ENCODE measurements at regions not wholly inside any gene's neighbourhood (a gene's known extent, or its start where the extent isn't known, plus 50 kb on each side); places are given as distances from the start of the nearest gene placed in this dataset.

GRCh38 chr12:42704810-42705401 lies 115.4 kb upstream of the PRICKLE1 start:
- DNase-seq (no peak), ATAC-seq (ENCODE audit: poor library complexity) (no peak)
- intact Hi-C loops (cut with DNase I) = no loop called here

DNA sequence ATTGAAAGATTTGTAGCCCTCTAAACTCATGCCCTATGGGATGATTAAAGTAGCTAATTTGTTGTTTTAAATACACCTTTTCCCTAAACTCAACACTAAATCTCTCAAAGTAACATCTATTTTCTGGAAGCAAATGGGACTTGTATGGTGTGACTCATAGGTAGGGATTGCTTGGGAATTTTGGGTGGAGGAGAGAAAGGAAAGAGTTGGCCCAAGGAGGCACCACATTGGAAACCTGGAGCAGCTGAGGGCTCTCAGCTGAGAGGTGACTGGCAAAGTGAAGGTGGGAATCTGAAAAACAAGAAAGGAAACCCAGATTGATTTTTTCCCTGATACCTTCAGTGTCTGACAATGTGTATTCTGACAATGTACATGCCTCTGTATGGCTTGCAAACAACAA lies 114.8 kb upstream of the PRICKLE1 start:
- DNase-seq = no peak

DNA sequence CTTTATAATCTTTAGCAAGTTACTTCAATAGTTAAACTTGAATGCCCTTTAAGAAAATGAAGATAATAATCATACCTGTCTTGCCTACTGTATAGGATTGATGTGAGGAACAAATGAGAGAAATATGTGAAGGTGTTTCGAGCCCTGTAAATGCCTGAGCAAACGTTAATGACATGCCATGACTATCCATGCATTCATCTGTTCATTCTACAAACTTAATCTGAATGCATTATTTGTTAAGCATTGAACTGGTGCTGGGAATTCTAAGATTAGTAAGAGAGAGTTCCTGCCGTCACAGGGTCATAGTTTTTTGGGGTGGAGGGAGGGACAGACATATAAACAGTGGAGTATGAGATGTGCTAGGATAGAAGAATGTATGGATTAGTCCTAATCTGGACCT lies 111.5 kb upstream of the PRICKLE1 start:
- ATAC-seq (ENCODE audit: poor library complexity) = no peak
- DNase-seq = no peak

More for the DNA sequence above, 114.8 kb upstream of the PRICKLE1 start:
- no peak for ATAC-seq (ENCODE audit: poor library complexity)
- intact Hi-C loops (cut with DNase I) = no loop called here

GRCh38 chr12:42698213-42698612 lies 108.7 kb upstream of the PRICKLE1 start:
- intact Hi-C loops (cut with DNase I) = no loop called here
- ATAC-seq (ENCODE audit: poor library complexity) (peak; percentile 68), DNase-seq (no peak)

More for the DNA sequence above, 111.5 kb upstream of the PRICKLE1 start:
- intact Hi-C loops (cut with DNase I) = no loop called here

DNA sequence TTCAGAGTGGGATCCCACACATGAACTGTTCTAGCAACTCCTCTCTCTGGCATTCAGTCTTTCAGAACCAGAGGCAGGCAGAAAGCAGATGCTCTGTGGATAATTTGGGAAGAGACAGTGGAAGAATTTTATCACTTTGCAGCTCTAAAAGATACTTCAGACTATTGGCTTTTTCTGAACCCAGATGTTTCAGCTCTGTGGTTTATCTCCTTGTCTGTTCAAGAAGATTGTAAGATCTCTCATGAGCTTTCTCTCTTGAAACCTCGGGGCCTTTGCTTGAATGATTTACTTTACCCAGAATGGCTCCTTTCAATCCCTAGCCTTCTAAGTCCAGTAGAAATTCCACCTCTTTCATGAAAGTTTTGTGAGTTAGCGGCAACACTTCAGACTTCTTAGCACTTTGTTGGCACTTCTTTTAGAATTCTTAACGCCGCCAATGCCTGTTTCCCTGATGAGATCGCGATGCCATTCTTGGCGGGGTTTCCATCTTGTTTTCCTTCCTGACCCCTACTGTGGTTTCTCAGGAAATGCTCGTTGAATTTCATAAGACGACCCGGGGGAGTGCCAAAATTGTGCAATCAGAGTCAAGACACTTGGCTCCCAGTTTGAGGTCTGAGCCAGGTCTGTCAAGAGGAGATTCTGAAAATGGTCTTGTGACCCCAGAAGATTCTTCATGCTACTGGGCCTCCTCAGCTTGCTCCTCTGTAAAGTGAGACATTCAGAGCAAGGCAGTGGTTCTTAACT lies 107.0 kb upstream of the PRICKLE1 start:
- ATAC-seq (ENCODE audit: poor library complexity) (peak; percentile 78), DNase-seq (peak; percentile 84)
- intact Hi-C loops (cut with DNase I) = no loop called here

DNA sequence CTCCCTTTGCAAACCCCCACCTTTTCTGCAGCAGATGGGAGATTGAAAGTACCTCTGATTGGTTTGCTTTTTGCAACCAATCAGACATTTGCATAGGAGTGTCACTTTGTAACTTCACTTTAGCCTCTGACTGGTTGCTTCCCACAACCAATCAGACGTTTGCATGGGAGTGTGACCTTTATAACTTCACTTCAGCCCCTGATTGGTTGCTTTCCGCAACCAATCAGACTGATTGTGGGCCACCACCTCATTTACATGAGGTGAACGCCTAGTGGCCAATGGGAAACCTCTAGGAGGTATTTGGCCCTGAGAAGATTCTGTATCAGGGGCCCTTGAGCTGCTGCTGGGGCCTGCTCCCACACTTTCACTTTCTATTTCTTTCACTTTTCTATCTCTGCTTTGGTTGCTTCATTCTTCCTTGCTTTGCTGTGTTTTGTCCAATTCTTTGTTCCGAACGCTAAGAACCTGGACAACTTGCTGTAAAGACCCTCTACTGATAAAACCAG lies 106.0 kb upstream of the PRICKLE1 start:
- intact Hi-C loops (cut with DNase I) = no loop called here
- DNase-seq = no peak
- no peak for ATAC-seq (ENCODE audit: poor library complexity)

DNA sequence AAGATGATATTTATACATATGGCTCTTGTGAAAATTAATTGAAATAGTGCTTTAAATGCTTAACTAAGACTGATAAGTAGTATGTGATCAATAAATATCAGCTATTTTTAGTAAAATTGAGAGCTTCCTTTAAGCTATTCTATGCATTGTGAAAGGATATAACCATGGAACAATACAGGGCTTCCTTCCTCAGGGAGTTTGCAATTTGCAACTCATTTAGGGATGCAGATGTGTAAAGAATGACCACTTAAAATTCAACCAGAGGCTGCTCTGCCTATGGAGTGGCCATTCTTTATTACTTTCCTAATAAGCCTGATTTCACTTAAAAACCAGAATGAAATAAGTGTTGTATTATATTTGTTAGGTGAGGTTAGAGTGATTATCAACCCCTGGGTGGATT lies 103.2 kb upstream of the PRICKLE1 start:
- intact Hi-C loops (cut with DNase I) = no loop called here
- ATAC-seq (ENCODE audit: poor library complexity) (no peak), DNase-seq (no peak)

- intact Hi-C loops (cut with DNase I) = no loop called here
- ATAC-seq (ENCODE audit: poor library complexity) (no peak), DNase-seq (no peak)
Measured at GRCh38 chr12:42691991-42692557, 102.5 kb upstream of the PRICKLE1 start.

DNA sequence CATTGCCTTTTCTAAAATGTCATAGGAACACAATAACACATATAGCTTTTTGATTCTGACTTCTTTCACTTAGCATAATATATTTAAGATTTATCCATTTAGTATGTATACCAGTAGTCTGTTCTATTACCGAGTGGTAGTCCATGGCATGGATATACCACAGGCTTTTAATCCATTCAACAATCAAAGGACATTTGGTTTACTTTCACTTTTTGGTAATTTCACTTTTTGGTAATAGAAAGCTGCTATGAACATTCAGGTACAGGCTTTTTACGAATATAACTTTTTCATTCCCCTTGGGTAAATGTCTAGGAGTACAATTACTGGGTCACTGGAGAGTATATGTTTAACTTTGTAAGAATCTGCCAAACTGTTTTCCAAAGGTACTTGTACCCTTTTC lies 100.7 kb upstream of the PRICKLE1 start:
- intact Hi-C loops (cut with DNase I) = no loop called here
- ATAC-seq (ENCODE audit: poor library complexity) (no peak), DNase-seq (no peak)

- ATAC-seq (ENCODE audit: poor library complexity) (no peak), DNase-seq (no peak)
- intact Hi-C loops (cut with DNase I) = no loop called here
Measured at GRCh38 chr12:42689699-42690098, 100.2 kb upstream of the PRICKLE1 start.

DNA sequence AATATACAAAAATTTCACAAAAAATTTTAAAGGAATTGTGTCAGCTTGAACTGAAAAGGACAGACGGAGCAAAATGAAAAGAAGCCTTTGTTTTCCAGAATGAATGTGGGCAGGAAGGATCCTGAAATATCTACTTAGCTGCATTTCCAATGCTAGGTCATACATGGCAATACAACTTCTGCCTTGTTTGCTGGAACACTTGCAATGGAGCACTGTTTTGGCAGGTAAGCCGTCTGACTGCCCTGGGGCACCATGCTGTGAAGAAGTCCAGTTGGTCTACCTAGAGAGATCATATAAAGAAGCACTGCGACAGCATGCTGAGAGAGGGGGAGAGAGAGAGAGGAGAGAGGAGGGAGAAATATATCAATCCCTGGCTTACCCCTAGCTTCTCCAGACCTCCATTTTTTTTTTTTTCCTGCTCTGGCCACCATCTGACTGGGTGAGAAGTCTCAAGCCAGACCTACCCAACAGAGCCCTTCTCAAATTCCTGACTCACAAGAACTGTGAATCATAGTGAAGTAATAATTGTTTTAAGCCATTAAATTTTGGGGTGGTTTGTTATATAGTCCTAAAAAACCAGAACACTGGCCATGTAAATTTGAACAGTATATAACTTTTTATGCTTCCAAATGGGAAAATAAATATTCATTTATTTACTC lies 97.1 kb upstream of the PRICKLE1 start:
- DNase-seq = no peak
- no peak for ATAC-seq (ENCODE audit: poor library complexity)
- intact Hi-C loops (cut with DNase I) = no loop called here

DNA sequence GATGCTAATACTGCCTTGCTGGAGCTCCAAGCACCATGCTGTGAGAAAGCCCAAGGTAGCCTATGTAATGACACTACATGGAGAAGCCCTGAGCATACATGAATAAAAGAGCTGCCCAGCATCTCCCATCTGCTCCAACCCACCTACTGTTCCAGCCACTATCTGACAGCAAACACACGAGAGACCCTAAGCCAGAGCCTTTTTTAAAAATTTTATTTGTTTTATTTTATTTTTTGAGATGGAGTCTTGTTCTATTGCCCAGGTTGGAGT lies 95.2 kb upstream of the PRICKLE1 start:
- intact Hi-C loops (cut with DNase I) = no loop called here
- DNase-seq (no peak), ATAC-seq (ENCODE audit: poor library complexity) (no peak)

DNA sequence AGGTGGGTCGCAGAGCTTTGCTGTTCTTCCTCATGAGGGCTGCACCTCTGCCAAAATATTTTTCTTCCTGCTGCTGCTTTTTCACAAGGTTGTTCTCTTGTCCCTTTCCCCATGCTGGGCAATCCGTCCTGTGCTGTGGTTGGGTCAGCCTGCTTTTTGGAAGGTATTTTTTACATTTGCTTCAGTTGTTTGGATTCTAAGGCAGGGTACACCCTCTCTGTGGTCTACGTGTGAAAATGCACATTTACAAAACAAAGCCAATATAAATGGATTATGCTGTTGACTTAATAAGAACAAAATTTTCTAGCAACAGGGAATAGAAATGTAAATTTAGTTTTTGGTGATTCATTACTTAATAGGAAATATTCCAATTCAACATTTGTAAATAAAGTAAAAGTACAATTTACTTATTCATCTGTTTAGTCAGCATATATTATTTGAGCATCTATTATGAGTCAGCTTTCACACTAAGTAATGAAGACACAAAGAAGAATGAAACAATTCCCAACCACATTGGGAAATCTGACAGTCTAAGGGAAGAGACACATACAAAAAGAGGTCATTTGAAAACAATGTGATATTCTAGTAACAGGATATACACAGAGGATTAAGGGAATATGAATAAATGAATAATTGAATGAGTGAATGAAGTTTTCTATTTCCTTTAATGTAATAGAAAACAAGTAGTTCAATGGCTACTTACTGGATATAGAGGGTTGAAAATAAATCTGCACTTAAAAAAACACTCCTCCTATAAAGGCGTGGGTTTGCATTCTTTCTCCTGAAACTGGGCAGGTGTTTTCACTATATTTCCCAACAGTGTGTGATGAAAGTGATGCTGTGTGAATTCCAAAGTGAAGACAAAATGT lies 94.6 kb upstream of the PRICKLE1 start:
- ATAC-seq (ENCODE audit: poor library complexity) (no peak), DNase-seq (no peak)
- intact Hi-C loops (cut with DNase I) = no loop called here

- no peak for ATAC-seq (ENCODE audit: poor library complexity)
Measured at GRCh38 chr12:42683266-42683665, 93.7 kb upstream of the PRICKLE1 start.

DNA sequence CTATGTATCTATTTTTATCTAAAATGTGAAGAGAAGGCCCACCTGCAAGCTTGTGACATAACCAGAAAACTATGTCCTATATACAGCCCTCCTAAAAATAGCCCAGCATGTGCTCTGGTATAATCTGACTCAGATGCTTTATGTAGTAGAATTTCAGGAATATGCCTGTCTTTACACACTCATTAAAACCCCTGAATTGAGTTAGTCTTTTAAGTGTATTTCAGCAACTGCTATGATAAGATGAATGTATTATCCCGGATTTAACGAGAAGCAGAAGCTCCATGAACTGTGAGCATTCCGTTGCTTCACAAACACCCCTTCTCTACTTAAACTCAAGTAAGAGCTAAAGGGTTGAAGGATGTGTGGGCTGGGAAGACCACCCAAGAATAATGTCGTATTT lies 89.9 kb upstream of the PRICKLE1 start:
- ATAC-seq (ENCODE audit: poor library complexity) (peak; percentile 68), DNase-seq (no peak)
- intact Hi-C loops (cut with DNase I) = no loop called here

More at GRCh38 chr12:42683266-42683665, 93.7 kb upstream of the PRICKLE1 start:
- intact Hi-C loops (cut with DNase I) = no loop called here
- DNase-seq = no peak

DNA sequence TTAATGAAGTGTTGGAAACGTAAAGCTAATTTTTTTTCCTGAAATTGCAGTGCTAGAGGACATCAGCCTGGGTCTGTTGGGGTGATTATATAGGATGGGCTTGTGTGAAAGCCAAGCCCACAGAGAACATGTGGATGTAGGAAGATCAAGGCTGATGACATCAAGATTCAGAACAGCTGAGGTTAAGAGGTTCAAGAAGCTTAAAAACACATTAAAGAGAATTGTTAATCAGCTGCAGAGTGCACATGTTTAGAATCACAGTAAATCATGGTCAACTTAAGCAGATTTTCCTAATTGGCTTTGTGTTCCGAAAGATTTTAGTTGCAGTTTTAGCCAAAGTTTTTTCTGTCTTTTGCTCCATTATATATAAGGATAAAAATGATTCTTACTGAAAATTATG lies 87.9 kb upstream of the PRICKLE1 start:
- intact Hi-C loops (cut with DNase I) = no loop called here
- ATAC-seq (ENCODE audit: poor library complexity) = no peak

DNA sequence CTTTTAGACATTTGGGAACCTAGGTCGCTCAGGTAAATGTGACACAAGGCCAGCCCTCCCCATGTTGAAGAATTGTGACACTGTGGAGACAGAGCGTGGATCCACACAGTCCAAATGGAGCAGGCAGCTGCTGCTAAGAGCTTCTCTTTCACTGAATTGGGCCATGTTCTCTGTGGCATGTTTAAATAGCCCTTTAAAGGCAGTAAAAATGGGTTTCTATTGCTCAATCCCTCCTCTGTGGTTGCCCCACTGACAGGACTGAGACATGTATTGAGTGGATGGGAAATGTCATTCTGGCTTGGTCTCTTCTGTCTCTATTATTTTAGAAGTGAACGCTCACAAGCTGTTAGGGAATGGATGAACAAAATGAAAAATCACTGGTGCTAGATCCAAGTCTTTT lies 84.0 kb upstream of the PRICKLE1 start:
- no peak for ATAC-seq (ENCODE audit: poor library complexity)
- intact Hi-C loops (cut with DNase I) = no loop called here
- no peak for DNase-seq

More for the DNA sequence above, 87.9 kb upstream of the PRICKLE1 start:
- DNase-seq = no peak

DNA sequence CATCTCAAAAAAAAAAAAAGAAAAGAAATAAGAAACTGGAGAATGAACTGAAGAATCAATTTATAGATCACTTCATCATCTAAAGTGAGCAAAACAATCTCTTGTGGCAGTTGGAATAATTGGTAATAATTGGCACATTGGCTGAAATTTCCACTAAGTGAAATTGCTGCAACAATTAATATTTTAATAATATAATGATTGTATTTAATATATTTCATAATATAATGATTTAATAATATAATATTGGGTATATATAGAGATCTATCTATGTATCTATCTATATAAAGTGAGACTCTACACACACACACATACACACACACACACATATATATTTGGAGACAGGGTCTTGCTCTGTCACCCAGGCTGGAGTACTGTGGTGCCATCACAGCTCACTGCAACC lies 81.2 kb upstream of the PRICKLE1 start:
- ATAC-seq (ENCODE audit: poor library complexity) (no peak), DNase-seq (no peak)
- intact Hi-C loops (cut with DNase I) = no loop called here

DNA sequence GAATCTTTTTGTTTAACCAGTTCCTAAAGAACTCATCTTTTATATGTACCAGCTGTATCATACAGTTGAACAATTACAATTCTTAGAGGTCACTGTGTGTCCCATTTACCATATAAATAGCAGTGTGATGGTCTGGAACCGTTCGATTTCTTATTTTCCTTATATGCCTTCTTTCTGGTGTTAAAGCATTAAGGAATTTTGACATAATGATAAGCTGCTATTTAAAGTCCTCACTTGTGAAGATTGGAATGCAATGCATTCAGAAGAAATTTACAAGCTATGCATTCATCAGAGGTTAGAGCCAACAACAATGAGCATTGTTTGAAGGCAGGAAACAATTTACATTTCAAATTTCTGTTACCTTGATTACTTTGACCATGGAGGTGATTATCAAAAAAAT lies 80.0 kb upstream of the PRICKLE1 start:
- intact Hi-C loops (cut with DNase I) = no loop called here
- DNase-seq (no peak), ATAC-seq (ENCODE audit: poor library complexity) (no peak)

Data from Right ventricle myocardium superior (tissue), 1 donor.